Endothelial cell (in vitro differentiated cells): ENCODE measurements at regions not wholly inside any gene's neighbourhood (a gene's known extent, or its start where the extent isn't known, plus 50 kb on each side); places are given as distances from the start of the nearest gene placed in this dataset.

Source experiments
- DNase-seq: peaks from one replicate; pipeline ENCODE4 v3.0.0; 2021; ENCODE audit warnings: low spot score
- H3K27ac Mint-ChIP-seq: one replicate; pipeline ENCODE4 v1.8.0; 2021; ENCODE audit warnings: mixed read lengths, inconsistent platforms; ENCODE audit not compliant: unreplicated experiment
- H3K27me3 Mint-ChIP-seq: one replicate; pipeline ENCODE4 v1.8.0; 2021; ENCODE audit warnings: mild to moderate bottlenecking, moderate library complexity, mixed read lengths, inconsistent platforms; ENCODE audit not compliant: unreplicated experiment
- H3K36me3 Mint-ChIP-seq: one replicate; pipeline ENCODE4 v1.8.0; 2021; ENCODE audit warnings: mild to moderate bottlenecking, low read depth, mixed read lengths, inconsistent platforms; ENCODE audit not compliant: unreplicated experiment
- H3K4me1 Mint-ChIP-seq: one replicate; pipeline ENCODE4 v1.8.0; 2021; ENCODE audit warnings: mild to moderate bottlenecking, mixed read lengths, inconsistent platforms; ENCODE audit not compliant: unreplicated experiment
- H3K4me3 Mint-ChIP-seq: one replicate; pipeline ENCODE4 v1.8.0; 2021; ENCODE audit warnings: mild to moderate bottlenecking, mixed read lengths, inconsistent platforms; ENCODE audit not compliant: unreplicated experiment
- H3K9me3 Mint-ChIP-seq: one replicate; pipeline ENCODE4 v1.8.0; 2021; ENCODE audit warnings: mixed read lengths, inconsistent platforms; ENCODE audit not compliant: unreplicated experiment
- TF ChIP-seq, protein P1 (sequence below): fragments of 200-600 bp; sonication (generic); IDR thresholded peaks from one replicate; pipeline ENCODE4 v1.5.0; 2021; ENCODE audit warnings: antibody characterized with exemption; ENCODE audit not compliant: unreplicated experiment

DNA sequence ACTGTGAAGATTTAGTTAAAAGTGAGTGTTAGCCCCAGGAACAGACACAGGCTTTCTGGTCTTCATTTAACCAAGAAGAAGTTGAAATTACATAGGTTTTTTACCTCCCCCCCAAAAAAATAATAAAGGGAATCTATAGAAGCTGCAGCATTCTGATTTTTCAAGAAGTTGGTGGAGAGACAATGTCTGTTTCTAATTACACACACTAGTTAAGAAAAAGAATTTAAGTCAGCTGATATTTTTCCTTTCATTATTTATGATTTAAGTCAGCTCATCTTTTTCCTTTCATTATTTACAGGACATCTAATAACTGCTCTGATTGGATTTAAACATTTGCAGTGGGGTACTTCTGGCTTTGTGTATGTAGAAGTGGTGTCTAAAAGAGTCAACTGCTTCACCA, 201.4 kb upstream of the NRP1 start:
- Mint-ChIP-seq H3K9me3 (no peaks in the 10 kb centered on the region), H3K27ac (no peak overlapping the region), H3K36me3 (no peaks in the 10 kb centered on the region), H3K27me3 (no peaks in the 10 kb centered on the region), H3K4me1 (no peaks in the 10 kb centered on the region), H3K4me3 (no peak overlapping the region)
- no peak for DNase-seq
- TF ChIP-seq, protein P1, sequence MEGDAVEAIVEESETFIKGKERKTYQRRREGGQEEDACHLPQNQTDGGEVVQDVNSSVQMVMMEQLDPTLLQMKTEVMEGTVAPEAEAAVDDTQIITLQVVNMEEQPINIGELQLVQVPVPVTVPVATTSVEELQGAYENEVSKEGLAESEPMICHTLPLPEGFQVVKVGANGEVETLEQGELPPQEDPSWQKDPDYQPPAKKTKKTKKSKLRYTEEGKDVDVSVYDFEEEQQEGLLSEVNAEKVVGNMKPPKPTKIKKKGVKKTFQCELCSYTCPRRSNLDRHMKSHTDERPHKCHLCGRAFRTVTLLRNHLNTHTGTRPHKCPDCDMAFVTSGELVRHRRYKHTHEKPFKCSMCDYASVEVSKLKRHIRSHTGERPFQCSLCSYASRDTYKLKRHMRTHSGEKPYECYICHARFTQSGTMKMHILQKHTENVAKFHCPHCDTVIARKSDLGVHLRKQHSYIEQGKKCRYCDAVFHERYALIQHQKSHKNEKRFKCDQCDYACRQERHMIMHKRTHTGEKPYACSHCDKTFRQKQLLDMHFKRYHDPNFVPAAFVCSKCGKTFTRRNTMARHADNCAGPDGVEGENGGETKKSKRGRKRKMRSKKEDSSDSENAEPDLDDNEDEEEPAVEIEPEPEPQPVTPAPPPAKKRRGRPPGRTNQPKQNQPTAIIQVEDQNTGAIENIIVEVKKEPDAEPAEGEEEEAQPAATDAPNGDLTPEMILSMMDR, result no peak

DNA sequence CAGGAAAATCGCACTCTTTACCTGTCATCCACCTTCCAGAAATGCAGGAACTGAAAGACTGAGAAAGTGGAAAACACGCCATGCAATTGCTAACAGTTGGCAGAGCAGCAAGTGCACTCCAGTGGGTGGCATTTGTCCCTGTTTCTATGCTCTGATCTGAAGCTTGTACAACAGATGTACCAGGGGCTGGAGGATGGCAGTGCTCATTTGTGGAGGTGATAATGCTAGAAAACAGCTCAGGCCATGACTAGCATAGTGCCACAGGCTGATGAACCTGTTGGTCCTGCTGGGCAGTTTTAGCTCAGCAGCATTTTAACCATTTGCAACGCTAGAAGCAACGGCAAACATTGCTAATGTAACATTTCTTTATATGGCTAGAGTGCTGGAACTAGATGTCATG, 199.9 kb upstream of the NRP1 start:
- Mint-ChIP-seq H3K36me3 (no peaks in the 10 kb centered on the region), H3K27ac (no peak overlapping the region), H3K4me1 (no peaks in the 10 kb centered on the region), H3K27me3 (no peaks in the 10 kb centered on the region), H3K9me3 (no peaks in the 10 kb centered on the region), H3K4me3 (no peak overlapping the region)
- no peak for DNase-seq
- TF ChIP-seq, protein P1, result no peak

DNA sequence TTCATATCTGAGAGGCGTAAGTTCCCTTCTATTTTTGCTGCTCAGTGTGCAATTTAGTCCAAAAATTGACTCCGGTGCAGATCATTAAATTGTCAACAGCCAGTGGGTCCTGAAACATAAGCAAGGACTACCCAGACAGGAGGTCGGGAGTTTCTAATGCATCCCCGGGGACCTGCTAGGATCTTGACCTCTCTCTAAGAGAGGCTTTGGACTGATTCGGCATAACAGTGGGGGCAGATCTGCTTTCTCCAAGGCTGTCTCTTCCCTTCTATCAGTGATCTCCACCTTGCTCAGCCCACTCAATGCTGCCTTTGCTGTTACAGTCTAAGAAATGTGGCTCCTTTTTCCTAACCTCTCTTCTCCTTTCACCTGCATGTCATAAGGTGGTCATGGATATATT, 199.1 kb upstream of the NRP1 start:
- H3K4me1 Mint-ChIP-seq, result no peaks in the 10 kb centered on the region
- no peak overlapping the region for H3K27ac Mint-ChIP-seq
- no peak overlapping the region for H3K4me3 Mint-ChIP-seq
- H3K9me3 Mint-ChIP-seq, result no peaks in the 10 kb centered on the region
- no peak for DNase-seq
- no peaks in the 10 kb centered on the region for H3K27me3 Mint-ChIP-seq
- TF ChIP-seq, protein P1, result no peak
- H3K36me3 Mint-ChIP-seq, result no peaks in the 10 kb centered on the region

DNA sequence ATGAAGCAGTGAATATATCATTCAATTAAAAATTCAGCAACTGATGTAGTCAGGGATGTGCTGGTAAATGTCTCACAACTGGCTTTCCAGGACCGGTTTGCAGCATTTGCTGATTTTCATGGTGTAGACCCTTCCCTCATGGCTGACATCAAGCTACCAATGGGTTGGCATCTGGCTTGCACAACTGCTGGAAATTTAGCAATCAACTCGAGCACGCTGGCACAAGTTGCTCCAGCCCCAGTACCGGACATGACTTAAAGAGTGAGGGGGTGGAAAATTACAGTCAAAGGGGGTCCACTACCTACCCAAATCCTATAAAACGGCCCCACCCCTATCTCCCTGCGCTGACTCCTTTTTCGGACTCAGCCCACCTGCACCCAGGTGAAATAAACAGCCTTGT, 198.4 kb upstream of the NRP1 start:
- Mint-ChIP-seq H3K36me3 (no peaks in the 10 kb centered on the region), H3K4me3 (no peak overlapping the region), H3K27ac (no peak overlapping the region), H3K9me3 (no peaks in the 10 kb centered on the region), H3K27me3 (no peaks in the 10 kb centered on the region), H3K4me1 (no peaks in the 10 kb centered on the region)
- TF ChIP-seq, protein P1, result no peak
- DNase-seq, result no peak

DNA sequence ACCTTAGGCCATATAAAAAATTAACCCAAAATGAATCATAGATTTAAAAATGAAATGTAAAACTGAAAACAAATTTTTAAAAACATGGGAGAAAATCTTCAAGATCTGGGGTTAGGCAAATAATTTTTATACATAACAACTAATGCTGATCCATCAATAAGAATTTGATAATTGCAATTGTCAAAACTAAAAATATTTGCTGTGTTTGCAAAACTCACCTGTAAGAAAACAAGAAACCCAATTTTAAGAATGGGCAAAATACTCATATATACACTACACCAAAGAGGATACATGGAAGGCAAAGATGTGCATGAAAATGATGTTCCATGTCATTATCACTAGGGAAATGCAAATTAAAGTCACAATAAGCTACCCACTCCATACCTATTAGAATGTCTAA, 194.8 kb upstream of the NRP1 start:
- Mint-ChIP-seq H3K9me3 (no peaks in the 10 kb centered on the region), H3K36me3 (no peaks in the 10 kb centered on the region), H3K27me3 (no peaks in the 10 kb centered on the region), H3K4me3 (no peak overlapping the region), H3K27ac (no peak overlapping the region), H3K4me1 (no peaks in the 10 kb centered on the region)
- no peak for DNase-seq
- TF ChIP-seq, protein P1, result no peak
